Activated CD8-positive, alpha-beta memory T cell treated with anti-CD3 and anti-CD28 coated beads, Interleukin-2, amount 10 ng/mL, durations not matched to agents 7 days and 5 days (primary cell): ENCODE measurements at regions not wholly inside any gene's neighbourhood (a gene's known extent, or its start where the extent isn't known, plus 50 kb on each side); places are given as distances from the start of the nearest gene placed in this dataset.

Experiments used
- ATAC-seq: fragments of 150-1000 bp; cut with Tn5 transposase; one replicate; pipeline ENCODE4 v1.10.0; 2021; ENCODE audit warnings: moderate library complexity
- CTCF ChIA-PET: fragments of 350-600 bp; sonication (Branson Sonifier 250); formaldehyde crosslinking; loops from one replicate; lab custom pipeline; 2021; ENCODE audit warnings: antibody characterized with exemption; lab: Charles Lee
- DNase-seq: peaks from one replicate; pipeline ENCODE4 v3.0.0-alpha.2; 2020
- H3K27ac Mint-ChIP-seq: one replicate; pipeline ENCODE4 v1.8.0; 2021; ENCODE audit warnings: mild to moderate bottlenecking, mixed read lengths
- H3K27me3 Mint-ChIP-seq: one replicate; pipeline ENCODE4 v1.8.0; 2021; ENCODE audit warnings: mixed read lengths
- H3K36me3 Mint-ChIP-seq: one replicate; pipeline ENCODE4 v1.8.0; 2021; ENCODE audit warnings: mild to moderate bottlenecking, mixed read lengths
- H3K4me1 Mint-ChIP-seq: one replicate; pipeline ENCODE4 v1.8.0; 2021; ENCODE audit warnings: mixed read lengths
- H3K4me3 Mint-ChIP-seq: one replicate; pipeline ENCODE4 v1.8.0; 2021; ENCODE audit warnings: mild to moderate bottlenecking, moderate library complexity, mixed read lengths
- H3K9me3 Mint-ChIP-seq: one replicate; pipeline ENCODE4 v1.8.0; 2022; ENCODE audit warnings: low read depth, mixed read lengths

GRCh38 chr1:94633051-94633450 lies 91.5 kb upstream of the F3 start:
- ATAC-seq = no peak
- peaks cover 7% of the 10 kb centered on the region for H3K27me3 Mint-ChIP-seq
- H3K4me3 Mint-ChIP-seq = no peak overlapping the region
- no peaks in the 10 kb centered on the region for H3K36me3 Mint-ChIP-seq
- no peaks in the 10 kb centered on the region for H3K9me3 Mint-ChIP-seq
- H3K4me1 Mint-ChIP-seq = no peaks in the 10 kb centered on the region
- DNase-seq = no peak
- H3K27ac Mint-ChIP-seq = no peak overlapping the region
- CTCF ChIA-PET = no interaction called here

- Mint-ChIP-seq H3K27me3 (peaks cover 7% of the 10 kb centered on the region), H3K4me1 (no peaks in the 10 kb centered on the region), H3K27ac (no peak overlapping the region), H3K9me3 (no peaks in the 10 kb centered on the region), H3K4me3 (no peak overlapping the region), H3K36me3 (no peaks in the 10 kb centered on the region)
- ATAC-seq (no peak), DNase-seq (no peak)
- CTCF ChIA-PET = no interaction called here
These were observed 88.0 kb upstream of the F3 start for GRCh38 chr1:94629259-94630181.

GRCh38 chr1:94628499-94628843 lies 86.9 kb upstream of the F3 start:
- no peak overlapping the region for H3K4me3 Mint-ChIP-seq
- DNase-seq (no peak), ATAC-seq (no peak)
- H3K9me3 Mint-ChIP-seq = no peaks in the 10 kb centered on the region
- peaks cover 7% of the 10 kb centered on the region for H3K27me3 Mint-ChIP-seq
- CTCF ChIA-PET = no interaction called here
- H3K27ac Mint-ChIP-seq = no peak overlapping the region
- H3K4me1 Mint-ChIP-seq = no peaks in the 10 kb centered on the region
- H3K36me3 Mint-ChIP-seq = no peaks in the 10 kb centered on the region

- H3K36me3 Mint-ChIP-seq = no peaks in the 10 kb centered on the region
- ATAC-seq = no peak
- CTCF ChIA-PET = no interaction called here
These were observed 86.4 kb upstream of the F3 start for GRCh38 chr1:94627771-94628498.

GRCh38 chr1:94624203-94624602 lies 82.6 kb upstream of the F3 start:
- no peaks in the 10 kb centered on the region for H3K9me3 Mint-ChIP-seq
- H3K27ac Mint-ChIP-seq = no peak overlapping the region
- DNase-seq (no peak), ATAC-seq (no peak)
- no peaks in the 10 kb centered on the region for H3K27me3 Mint-ChIP-seq
- CTCF ChIA-PET = no interaction called here
- H3K36me3 Mint-ChIP-seq = no peaks in the 10 kb centered on the region
- no peaks in the 10 kb centered on the region for H3K4me1 Mint-ChIP-seq
- H3K4me3 Mint-ChIP-seq = no peak overlapping the region

More at GRCh38 chr1:94627771-94628498, 86.4 kb upstream of the F3 start:
- H3K4me1 Mint-ChIP-seq = no peaks in the 10 kb centered on the region
- H3K27me3 Mint-ChIP-seq = peaks cover 5% of the 10 kb centered on the region
- H3K4me3 Mint-ChIP-seq = no peak overlapping the region
- no peaks in the 10 kb centered on the region for H3K9me3 Mint-ChIP-seq
- DNase-seq = no peak
- no peak overlapping the region for H3K27ac Mint-ChIP-seq

- Mint-ChIP-seq H3K4me3 (no peak overlapping the region), H3K27me3 (no peaks in the 10 kb centered on the region), H3K9me3 (no peaks in the 10 kb centered on the region), H3K36me3 (no peaks in the 10 kb centered on the region), H3K27ac (no peak overlapping the region), H3K4me1 (no peaks in the 10 kb centered on the region)
- no peak for DNase-seq
- CTCF ChIA-PET = no interaction called here
- ATAC-seq = no peak
These were observed 82.1 kb upstream of the F3 start for GRCh38 chr1:94623560-94624148.

- Mint-ChIP-seq H3K4me1 (no peaks in the 10 kb centered on the region), H3K36me3 (no peaks in the 10 kb centered on the region), H3K27me3 (no peaks in the 10 kb centered on the region), H3K9me3 (no peaks in the 10 kb centered on the region), H3K27ac (no peak overlapping the region), H3K4me3 (no peak overlapping the region)
- ATAC-seq (no peak), DNase-seq (no peak)
- CTCF ChIA-PET = no interaction called here
These were observed 81.2 kb upstream of the F3 start for GRCh38 chr1:94622757-94623156.

- no peaks in the 10 kb centered on the region for H3K9me3 Mint-ChIP-seq
- no peaks in the 10 kb centered on the region for H3K4me1 Mint-ChIP-seq
- no peaks in the 10 kb centered on the region for H3K36me3 Mint-ChIP-seq
- ATAC-seq (no peak), DNase-seq (no peak)
- H3K27me3 Mint-ChIP-seq = no peaks in the 10 kb centered on the region
- no peak overlapping the region for H3K27ac Mint-ChIP-seq
- no peak overlapping the region for H3K4me3 Mint-ChIP-seq
- CTCF ChIA-PET = no interaction called here
These were observed 80.2 kb upstream of the F3 start for GRCh38 chr1:94621802-94622201.

GRCh38 chr1:94621395-94621794 lies 79.8 kb upstream of the F3 start:
- ATAC-seq (no peak), DNase-seq (no peak)
- Mint-ChIP-seq H3K27ac (no peak overlapping the region), H3K27me3 (no peaks in the 10 kb centered on the region), H3K4me3 (no peak overlapping the region), H3K9me3 (no peaks in the 10 kb centered on the region), H3K4me1 (no peaks in the 10 kb centered on the region), H3K36me3 (no peaks in the 10 kb centered on the region)
- CTCF ChIA-PET = no interaction called here

GRCh38 chr1:94620345-94621031 lies 78.9 kb upstream of the F3 start:
- Mint-ChIP-seq H3K4me1 (no peaks in the 10 kb centered on the region), H3K4me3 (no peak overlapping the region), H3K9me3 (no peaks in the 10 kb centered on the region), H3K27ac (no peak overlapping the region), H3K27me3 (no peaks in the 10 kb centered on the region), H3K36me3 (no peaks in the 10 kb centered on the region)
- DNase-seq (no peak), ATAC-seq (no peak)
- CTCF ChIA-PET = no interaction called here

GRCh38 chr1:94619731-94620130 lies 78.2 kb upstream of the F3 start:
- CTCF ChIA-PET = no interaction called here
- no peak for DNase-seq
- H3K4me3 Mint-ChIP-seq = no peak overlapping the region
- no peaks in the 10 kb centered on the region for H3K9me3 Mint-ChIP-seq
- peaks cover 2% of the 10 kb centered on the region for H3K4me1 Mint-ChIP-seq
- H3K27me3 Mint-ChIP-seq = no peaks in the 10 kb centered on the region
- H3K27ac Mint-ChIP-seq = no peak overlapping the region
- ATAC-seq = no peak
- no peaks in the 10 kb centered on the region for H3K36me3 Mint-ChIP-seq

- no peak for ATAC-seq
- CTCF ChIA-PET = no interaction called here
These were observed 76.6 kb upstream of the F3 start for GRCh38 chr1:94617957-94618739.

More at GRCh38 chr1:94617957-94618739, 76.6 kb upstream of the F3 start:
- Mint-ChIP-seq H3K27ac (no peak overlapping the region), H3K36me3 (no peaks in the 10 kb centered on the region), H3K9me3 (no peaks in the 10 kb centered on the region), H3K27me3 (no peaks in the 10 kb centered on the region), H3K4me3 (no peak overlapping the region), H3K4me1 (peaks cover 2% of the 10 kb centered on the region)
- no peak for DNase-seq
